ENCODE measurements at regions not wholly inside any gene's neighbourhood (a gene's known extent, or its start where the extent isn't known, plus 50 kb on each side); places are given as distances from the start of the nearest gene placed in this dataset.

GRCh38 chr17:36817483-36818048 is 119.7 kb upstream of the LHX1 start:
- DNase-seq = no peak

DNA sequence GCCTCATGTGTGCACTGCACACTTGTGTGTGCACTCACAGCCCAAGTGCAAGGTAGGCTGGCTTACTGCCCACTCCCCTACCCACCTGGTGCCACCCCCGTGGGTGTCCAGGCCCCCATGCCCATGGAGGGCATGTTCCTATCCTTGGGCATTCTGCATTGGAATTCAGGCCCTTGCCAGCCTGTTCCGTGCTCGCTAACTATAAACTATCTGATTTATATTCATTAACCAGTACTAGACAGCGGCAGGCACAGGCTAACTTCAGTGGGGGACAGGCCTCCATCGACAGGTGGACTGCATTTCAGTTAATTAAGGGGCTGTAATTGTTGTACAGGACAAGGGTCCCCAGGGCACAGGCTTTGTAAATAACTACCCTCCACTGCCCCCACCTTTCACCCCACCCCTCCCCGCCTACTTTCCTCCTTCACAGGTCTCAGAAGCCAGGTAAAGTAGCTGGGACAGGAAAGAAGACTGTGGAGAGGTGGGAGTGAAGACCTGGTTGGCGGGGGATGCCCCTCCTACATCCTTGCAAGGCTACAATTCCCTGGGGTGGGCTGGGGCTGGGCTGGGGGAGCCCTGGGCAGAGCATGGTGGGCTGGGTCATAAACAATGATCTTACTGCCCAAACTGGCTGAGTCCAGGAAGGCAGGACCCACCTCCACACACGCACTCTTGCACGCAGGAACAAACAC is 119.0 kb upstream of the LHX1 start:
- DNase-seq = no peak

- no peak for DNase-seq
Measured at GRCh38 chr17:36823850-36824677, 113.2 kb upstream of the LHX1 start.

DNA sequence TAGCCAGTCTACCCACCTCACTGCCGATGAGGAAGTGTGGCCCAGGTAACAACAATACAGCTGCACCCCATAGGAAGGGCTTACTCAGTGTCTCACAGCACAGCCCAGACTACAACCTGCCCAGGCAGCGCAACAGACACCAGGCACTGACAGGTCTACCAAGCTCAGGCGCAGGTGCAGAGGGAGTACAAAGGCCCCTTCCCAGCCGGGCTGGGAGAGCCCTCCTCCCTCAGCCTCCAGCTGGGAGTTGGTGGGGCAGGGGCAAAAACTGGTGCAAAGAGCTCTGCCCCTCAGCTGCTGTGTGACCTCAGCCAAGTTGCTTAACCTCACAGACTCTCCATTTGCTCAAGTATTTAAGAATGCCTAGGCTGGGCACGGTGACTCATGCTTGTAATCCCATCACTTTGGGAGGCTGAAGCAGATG is 112.6 kb upstream of the LHX1 start:
- DNase-seq = no peak

DNA sequence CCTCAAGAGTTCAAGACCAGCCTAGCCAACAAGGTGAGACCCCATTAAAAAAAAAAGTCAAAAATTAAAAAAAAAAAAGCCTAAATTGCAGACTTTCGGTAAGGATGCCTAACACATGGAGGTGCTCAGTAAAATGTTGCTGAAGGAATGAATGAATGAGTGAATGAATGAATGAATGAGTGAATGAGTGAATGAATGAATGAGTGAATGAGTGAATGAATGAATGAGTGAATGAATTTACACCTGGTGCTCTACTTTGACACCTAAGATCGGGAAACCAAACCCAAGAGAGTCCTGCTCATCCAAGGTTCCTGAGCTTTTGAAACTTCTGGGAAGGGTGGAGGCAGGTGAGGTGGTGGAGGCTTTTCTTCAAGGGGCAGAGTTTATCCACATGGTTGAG is 112.2 kb upstream of the LHX1 start:
- no peak for DNase-seq

- no peak for DNase-seq
Measured at GRCh38 chr17:36825521-36825920, 111.8 kb upstream of the LHX1 start.

GRCh38 chr17:36825951-36826350 is 111.3 kb upstream of the LHX1 start:
- no peak for DNase-seq

GRCh38 chr17:36827081-36827480 is 110.2 kb upstream of the LHX1 start:
- no peak for DNase-seq

DNA sequence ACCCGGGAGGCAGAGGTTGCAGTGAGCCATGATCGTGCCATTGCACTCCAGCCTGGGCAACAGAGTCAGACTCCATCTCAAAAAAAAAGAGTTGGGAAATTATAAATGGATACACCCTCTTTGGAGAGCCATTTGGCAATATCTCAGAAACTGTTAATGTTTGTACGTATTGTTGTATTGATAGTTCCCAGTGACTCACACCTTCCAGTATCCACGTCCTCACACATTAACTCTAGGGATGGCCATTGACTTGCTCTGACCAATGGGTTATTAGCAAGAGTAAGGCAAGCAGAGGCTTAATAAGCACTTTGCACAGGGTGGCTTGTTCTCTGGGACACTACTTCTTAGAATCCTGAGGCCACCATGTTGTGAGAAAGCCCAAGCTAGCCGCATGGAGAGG is 107.6 kb upstream of the LHX1 start:
- no peak for DNase-seq

DNA sequence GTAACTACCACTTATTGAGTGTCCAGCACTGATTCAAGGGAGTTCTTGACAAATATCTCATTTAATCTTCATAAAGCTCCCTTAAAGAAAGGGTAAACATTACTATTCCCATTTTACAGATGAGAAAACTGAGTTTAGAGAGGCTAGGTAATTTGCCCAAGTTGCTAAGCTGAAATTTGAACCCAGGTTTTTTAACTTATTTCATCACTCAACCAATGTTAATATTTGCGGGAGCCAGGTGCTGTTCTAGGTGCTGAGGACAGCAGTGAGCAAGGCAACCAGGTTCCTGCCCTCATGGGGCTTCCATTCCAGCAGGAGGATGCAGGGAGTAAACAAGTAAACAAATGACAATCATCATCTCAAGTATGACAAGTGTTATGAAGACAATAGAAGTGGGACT is 104.0 kb upstream of the LHX1 start:
- DNase-seq = no peak

DNA sequence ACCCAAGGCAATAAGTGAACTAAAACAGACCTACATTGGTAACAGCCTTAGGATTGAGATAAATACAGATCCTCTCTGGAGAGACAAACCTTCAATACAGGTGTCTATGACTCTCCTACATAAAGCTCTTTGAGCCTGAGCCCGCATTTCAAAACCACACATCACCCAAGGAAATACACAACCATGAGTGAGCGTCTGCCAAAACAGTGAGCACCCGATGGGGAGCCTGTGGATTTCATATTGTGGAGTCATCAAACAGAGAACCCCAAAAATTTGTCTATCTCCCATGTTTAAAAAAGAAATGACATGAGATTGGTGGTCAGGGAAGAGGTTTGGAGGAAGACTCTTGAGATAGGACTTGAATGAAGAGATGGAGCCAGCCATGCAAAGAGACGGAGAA is 102.2 kb upstream of the LHX1 start:
- no peak for DNase-seq

DNA sequence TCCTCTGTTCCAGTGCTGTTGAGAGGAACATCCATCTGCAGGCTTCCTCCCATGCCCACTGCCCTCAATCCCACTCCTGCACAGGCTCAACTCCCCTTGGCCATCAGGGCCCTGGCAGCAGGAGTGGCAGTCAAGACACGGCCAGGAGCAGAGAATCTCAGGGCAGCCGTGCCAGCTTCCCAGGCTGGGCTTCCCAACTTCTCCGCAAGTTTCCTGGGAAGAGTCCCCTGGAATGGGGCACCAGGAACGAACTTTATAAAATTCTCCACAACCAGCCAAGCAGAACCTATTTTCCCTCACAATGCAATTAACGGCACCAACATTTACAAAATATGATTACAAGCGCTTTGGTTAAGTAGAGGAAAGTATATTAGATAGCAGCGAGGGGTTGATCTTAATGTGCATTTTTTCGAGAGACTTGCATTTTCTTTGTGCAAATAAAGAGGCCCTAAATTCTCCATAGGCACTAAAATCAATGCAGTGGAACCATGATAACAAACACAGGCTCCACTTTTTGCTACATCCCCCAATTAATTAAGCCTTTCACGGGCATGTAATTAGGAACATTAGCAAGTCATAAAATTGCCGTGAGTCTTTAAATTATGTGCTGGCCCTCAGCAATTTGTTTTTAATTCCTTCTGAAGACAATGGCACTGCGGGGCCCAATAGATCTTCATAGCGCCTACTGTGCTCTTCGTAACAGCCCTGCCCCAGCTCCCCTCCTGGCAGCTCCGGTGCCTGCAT is 99.9 kb upstream of the LHX1 start:
- no peak for DNase-seq

- no peak for DNase-seq
Measured at GRCh38 chr17:36837939-36838272, 99.4 kb upstream of the LHX1 start.

DNA sequence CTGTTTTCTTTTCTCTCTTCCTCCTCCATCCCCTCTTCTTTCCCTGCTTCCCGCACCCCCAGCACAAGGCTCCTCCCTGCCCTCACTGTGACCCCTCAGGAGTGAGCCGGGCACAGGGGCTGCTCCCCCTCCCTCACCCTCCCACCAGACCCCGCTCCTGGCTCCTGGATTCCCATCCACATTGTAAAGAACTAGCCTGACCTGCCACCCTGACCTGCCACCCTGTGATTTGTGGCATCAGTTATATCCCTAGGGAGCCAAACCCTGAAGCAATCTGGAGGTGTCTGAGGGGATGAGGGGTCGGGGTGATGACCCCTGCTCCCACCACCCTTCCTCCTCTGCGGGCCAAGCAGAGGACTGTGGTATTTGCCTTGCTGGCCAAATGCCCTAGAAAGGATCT is 98.0 kb upstream of the LHX1 start:
- DNase-seq = no peak

DNA sequence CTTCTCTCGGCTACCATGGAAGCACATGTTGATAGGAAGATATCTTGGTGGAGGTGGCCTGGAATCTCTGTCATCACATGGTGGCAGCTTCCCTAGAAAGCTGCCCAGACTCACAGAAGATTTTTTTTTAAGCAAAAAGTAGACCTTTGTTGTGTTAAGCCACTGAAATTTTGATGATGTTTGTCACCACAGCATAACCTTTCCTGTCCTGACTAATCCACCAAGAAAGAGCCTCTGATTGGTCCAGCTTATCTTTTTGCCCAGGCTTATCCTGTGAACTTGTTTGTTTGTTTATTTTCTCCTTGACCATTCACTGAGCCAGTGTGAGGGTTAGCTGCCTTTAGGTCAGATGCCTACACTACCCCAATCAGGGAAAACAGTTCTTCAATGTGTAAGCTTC is 96.5 kb upstream of the LHX1 start:
- DNase-seq = no peak

DNA sequence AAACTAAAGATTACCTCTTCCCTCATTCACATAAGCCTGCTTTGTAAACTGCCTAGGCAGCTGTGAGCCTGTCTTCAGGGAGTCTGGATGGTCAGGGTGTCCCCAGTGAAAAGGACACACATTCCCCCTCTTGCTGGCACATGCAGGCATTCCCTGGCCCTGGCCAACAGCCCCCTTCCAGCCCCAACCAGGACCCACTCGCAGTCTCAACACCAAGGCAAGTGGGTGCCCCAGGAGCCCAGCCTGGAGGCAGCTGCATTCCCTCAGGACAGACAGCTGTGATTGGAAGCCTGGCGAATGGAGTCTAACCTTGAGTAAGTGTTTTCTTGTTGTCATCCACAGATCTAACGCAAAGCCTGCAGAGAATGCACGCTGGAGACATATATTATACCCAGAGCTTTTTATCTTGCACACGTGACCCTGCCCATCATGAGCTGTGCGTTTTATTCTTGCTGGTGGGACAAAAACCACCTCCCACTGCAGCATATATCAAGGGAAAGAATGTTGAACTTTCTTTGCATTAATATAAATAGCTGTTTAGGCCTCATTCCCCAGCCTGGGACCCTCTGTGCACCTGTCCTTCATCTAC is 95.0 kb upstream of the LHX1 start:
- DNase-seq = no peak

DNA sequence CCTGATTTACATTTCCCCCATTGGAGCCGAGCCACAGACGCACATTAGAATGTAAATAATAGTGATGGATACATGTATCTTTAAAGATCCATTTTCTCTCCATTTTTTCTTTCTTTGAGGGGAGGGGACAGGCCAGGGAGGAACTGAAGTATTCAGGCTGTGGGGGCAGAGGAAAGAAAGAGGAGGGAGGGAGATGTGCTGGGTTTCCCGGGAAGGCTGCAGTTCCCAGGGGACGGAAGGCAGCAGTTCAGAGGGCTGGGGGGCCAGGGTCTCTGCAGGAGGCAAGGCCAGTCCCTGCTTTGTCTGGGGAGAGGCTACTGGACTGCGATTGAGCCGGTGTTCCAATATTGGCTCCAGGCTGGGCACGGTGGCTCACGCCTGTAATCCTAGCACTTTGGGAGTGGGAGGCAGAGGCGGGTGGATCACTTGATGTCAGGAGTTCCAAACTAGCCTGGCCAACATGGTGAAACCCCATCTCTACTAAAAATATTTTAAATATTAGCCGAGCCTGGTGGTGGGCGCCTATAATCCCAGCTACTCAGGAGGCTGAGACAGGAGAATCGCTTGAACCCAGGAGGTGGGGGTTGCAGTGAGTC is 94.2 kb upstream of the LHX1 start:
- no peak for DNase-seq

DNA sequence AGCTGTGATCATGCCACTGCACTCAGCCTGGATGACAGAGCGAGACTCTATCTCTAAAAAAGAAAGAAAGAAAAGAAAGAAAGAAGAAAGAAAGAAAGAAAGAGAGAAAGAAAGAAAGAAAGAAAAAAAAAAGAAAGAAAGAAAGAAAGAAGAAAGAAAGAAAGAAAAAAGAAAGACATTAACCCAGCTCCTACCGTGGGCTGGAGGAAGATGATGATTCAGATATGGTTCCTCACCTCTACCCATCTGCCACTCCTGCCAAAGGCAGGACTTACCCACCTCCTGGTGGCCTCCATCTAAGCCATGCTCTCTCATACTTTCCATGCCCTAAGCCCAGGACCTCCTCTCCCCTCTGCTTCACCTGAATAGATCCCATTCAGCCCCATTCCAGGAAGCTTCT is 93.3 kb upstream of the LHX1 start:
- no peak for DNase-seq

DNA sequence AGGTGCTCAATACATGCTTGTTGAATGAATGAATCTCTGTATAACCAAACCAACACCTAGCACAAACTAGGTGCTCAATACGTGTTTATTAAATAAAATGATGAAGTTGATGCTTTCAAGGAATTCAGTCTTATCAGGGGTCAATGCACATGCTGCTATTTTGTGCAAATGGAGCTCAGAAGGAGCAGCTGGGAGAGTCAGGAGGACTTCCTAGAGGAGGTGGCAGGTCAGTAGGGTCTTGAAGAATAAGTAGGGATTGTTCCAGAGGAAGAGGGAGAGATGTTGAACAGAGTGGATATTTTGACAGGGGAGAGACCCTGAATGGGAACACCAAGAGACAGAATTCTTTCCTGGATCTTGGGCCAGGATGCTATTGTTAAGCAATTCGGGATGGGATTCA is 92.7 kb upstream of the LHX1 start:
- DNase-seq = no peak

DNA sequence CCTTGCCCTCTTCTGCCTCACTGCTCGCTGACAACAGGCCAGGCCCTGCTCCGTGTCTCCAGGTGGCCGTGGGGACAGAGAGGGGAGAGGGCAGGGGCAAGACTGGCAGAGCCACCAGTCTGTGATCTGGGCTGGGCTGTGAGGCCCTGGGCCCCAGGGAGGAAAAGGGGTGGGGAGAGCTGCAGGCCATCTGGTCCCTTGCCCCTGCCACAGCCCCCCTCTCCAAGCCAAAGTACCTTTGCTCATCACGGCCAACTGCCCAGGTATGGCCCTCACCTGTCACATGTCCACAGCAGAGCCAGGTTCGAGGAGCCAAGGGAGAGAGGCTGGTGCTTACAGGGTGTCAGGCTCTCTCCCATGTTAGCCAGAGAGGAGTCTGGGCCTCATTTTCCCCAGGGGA is 91.4 kb upstream of the LHX1 start:
- no peak for DNase-seq

DNA sequence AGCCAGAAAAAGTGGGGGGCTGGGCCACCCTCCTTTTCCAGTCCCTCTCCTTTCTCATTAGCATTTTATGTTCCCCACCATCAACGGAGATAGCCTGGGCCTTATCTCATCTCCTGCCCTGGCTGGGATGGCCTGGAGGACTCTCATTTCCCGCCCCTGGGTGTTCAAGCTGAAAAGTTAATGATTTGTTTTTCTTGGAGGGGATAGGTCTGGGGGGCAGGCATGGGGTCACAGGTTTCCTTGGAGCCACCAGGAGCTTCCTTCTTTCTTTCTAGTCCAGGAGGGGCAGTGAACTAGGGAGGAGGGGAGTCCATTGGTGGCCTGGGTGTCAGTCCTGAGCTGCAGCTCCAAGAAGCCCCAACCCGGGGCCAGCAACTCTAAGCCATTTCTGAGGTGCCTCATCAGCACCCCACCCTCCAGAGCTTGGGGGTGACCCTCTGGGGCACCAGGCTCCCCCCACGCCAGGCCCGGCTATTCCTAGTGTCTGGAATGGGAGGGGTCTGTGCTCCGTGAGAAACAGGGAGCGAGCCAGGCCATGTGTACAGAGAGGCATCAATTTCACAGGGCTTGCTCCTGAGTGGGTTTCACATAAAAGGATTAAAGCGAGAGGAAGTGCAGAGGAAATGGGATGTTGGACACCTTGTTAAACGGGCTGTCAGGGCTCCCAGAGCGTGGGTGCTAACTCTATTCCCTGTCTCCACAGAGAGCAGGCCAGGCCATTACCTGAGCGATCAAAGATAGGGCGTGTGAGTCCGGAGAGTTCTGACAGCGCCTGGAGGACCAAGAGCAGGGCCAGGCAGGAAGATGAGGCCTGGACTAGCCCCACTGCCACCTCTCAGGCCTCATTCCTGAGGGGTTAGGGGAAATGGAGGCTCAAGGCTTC is 90.6 kb upstream of the LHX1 start:
- no peak for DNase-seq

Data from T-helper 2 cell (primary cell).